IMR-90 (cell line): ENCODE measurements at regions not wholly inside any gene's neighbourhood (a gene's known extent, or its start where the extent isn't known, plus 50 kb on each side); places are given as distances from the start of the nearest gene placed in this dataset.

Source experiments
- ATAC-seq: fragments of 200-7000 bp; cut with Tn5 transposase; 2 replicates; pipeline ENCODE4 v1.9.1; 2020; ENCODE audit warnings: low read depth, mild to moderate bottlenecking, moderate library complexity
- BruUV-seq: library from RNA; stranded (reverse); fragments of 400-500 nt; replicated peaks from 2 replicates; lab custom pipeline; 2021; lab: Mats Ljungman, UMichigan
- CTCF ChIA-PET: fragments of 300-600 bp; formaldehyde crosslinking; extraction: SDS; loops from one replicate; lab custom pipeline; 2021; ENCODE audit warnings: antibody characterized with exemption; lab: Yijun Ruan, JAX
- POLR2A ChIA-PET: fragments of 300-600 bp; sonication (Branson Sonifier 250); formaldehyde crosslinking; loops from one replicate; lab custom pipeline; 2022; ENCODE audit warnings: antibody characterized with exemption; ENCODE audit not compliant: unreplicated experiment; lab: Charles Lee
- DNase-seq: peaks from one replicate; pipeline ENCODE4 v3.0.0; 2013
- H2AFZ ChIP-seq: replicated peaks from 2 replicates; pipeline ENCODE3; 2013; ENCODE audit warnings: low read length, mild to moderate bottlenecking; ENCODE audit not compliant: poor library complexity
- H2AK5ac ChIP-seq: 2 replicates; pipeline ENCODE4 v1.6.1; 2013; ENCODE audit warnings: low read depth, low read length, inconsistent platforms
- H2AK9ac ChIP-seq: replicated peaks from 2 replicates; pipeline ENCODE3; 2013; ENCODE audit warnings: mild to moderate bottlenecking, low read depth, low read length, moderate library complexity; ENCODE audit not compliant: poor library complexity
- H2BK120ac ChIP-seq: 2 replicates; pipeline ENCODE4 v1.6.1; 2013; ENCODE audit warnings: low read depth, low read length, inconsistent platforms
- H2BK15ac ChIP-seq: 3 replicates; pipeline ENCODE4 v1.6.1; 2013; ENCODE audit warnings: low read depth, low read length, inconsistent platforms
- H2BK20ac ChIP-seq: 2 replicates; pipeline ENCODE4 v1.6.1; 2013; ENCODE audit warnings: low read depth, mild to moderate bottlenecking, inconsistent platforms, low read length, moderate library complexity
- H2BK5ac ChIP-seq: 2 replicates; pipeline ENCODE4 v1.6.1; 2013; ENCODE audit warnings: mild to moderate bottlenecking, low read depth, low read length, inconsistent platforms; ENCODE audit not compliant: poor library complexity, severe bottlenecking
- H3K14ac ChIP-seq: replicated peaks from 2 replicates; pipeline ENCODE4 v1.6.1; 2013; ENCODE audit warnings: low read depth, low read length, inconsistent platforms
- H3K18ac ChIP-seq: 2 replicates; pipeline ENCODE4 v1.6.1; 2013; ENCODE audit warnings: low read depth, low read length, control low read depth
- H3K23ac ChIP-seq: 2 replicates; pipeline ENCODE4 v1.6.1; 2013; ENCODE audit warnings: low read depth, low read length, inconsistent platforms
- H3K27ac ChIP-seq: 2 replicates; pipeline ENCODE4 v1.5.1; 2013; ENCODE audit warnings: mild to moderate bottlenecking, control low read depth, low read length; ENCODE audit not compliant: insufficient read depth
- H3K27me3 ChIP-seq: 2 replicates; pipeline ENCODE4 v1.6.1; 2013; ENCODE audit warnings: low read length; ENCODE audit not compliant: control insufficient read depth, insufficient read depth
- H3K36me3 ChIP-seq: 2 replicates; pipeline ENCODE4 v1.6.1; 2013; ENCODE audit warnings: low read length, mixed read lengths; ENCODE audit not compliant: control insufficient read depth, insufficient read depth
- H3K4ac ChIP-seq: 2 replicates; pipeline ENCODE4 v1.6.1; 2013; ENCODE audit warnings: low read depth, low read length, inconsistent platforms
- H3K4me1 ChIP-seq: 2 replicates; pipeline ENCODE4 v1.6.1; 2013; ENCODE audit warnings: low read length, mixed read lengths; ENCODE audit not compliant: control insufficient read depth, insufficient read depth
- H3K4me2 ChIP-seq: 2 replicates; pipeline ENCODE4 v1.6.1; 2013; ENCODE audit warnings: low read depth, mild to moderate bottlenecking, control low read depth, low read length, moderate library complexity
- H3K4me3 ChIP-seq: 2 replicates; pipeline ENCODE4 v1.5.1; 2013; ENCODE audit warnings: low read depth, mild to moderate bottlenecking, control low read depth, low read length, moderate library complexity; ENCODE audit not compliant: insufficient read depth
- H3K56ac ChIP-seq: 2 replicates; pipeline ENCODE4 v1.6.1; 2013; ENCODE audit warnings: low read length, inconsistent platforms; ENCODE audit not compliant: insufficient read depth; ENCODE audit errors: extremely low read depth
- H3K79me1 ChIP-seq, 2 experiments: 2 replicates each; pipeline ENCODE4 v1.6.1; 2013; ENCODE audit warnings: low read length in 2 of 2, inconsistent platforms in 1 of 2, low read depth in 1 of 2
- H3K9ac ChIP-seq: 2 replicates; pipeline ENCODE4 v1.6.1; 2013; ENCODE audit warnings: low read depth, low read length, control low read depth
- H3K9me1 ChIP-seq: 2 replicates; pipeline ENCODE4 v1.6.1; 2013; ENCODE audit warnings: low read length, inconsistent platforms; ENCODE audit not compliant: insufficient read depth
- H3K9me3 ChIP-seq: 2 replicates; pipeline ENCODE4 v1.6.1; 2013; ENCODE audit warnings: low read length; ENCODE audit not compliant: control insufficient read depth, insufficient read depth
- H4K20me1 ChIP-seq: 2 replicates; pipeline ENCODE4 v1.6.1; 2013; ENCODE audit warnings: low read length, inconsistent platforms; ENCODE audit not compliant: insufficient read depth
- H4K5ac ChIP-seq: 2 replicates; pipeline ENCODE4 v1.6.1; 2013; ENCODE audit warnings: mild to moderate bottlenecking, low read depth, low read length, control low read depth
- H4K8ac ChIP-seq, 2 experiments: 2 replicates each; pipeline ENCODE4 v1.6.1; 2013; ENCODE audit warnings: low read depth in 2 of 2, low read length in 2 of 2, control low read depth in 1 of 2, inconsistent platforms in 1 of 2
- H4K91ac ChIP-seq: 2 replicates; pipeline ENCODE4 v1.6.1; 2013; ENCODE audit warnings: low read depth, low read length, inconsistent platforms; ENCODE audit not compliant: insufficient read depth
- MAFK ChIP-seq: IDR thresholded peaks from 2 replicates; pipeline ENCODE4 v1.6.1; 2012; ENCODE audit warnings: low read depth, low read length, improper control_type of control experiment
- MAZ ChIP-seq: IDR thresholded peaks from 2 replicates; pipeline ENCODE4 v1.6.1; 2012; ENCODE audit warnings: low read depth, mild to moderate bottlenecking, low read length, improper control_type of control experiment, moderate library complexity, borderline replicate concordance
- WGBS, 2 experiments: methylation state at CpG; one replicate each; pipeline versions ENCODE4 v1.1.5 to v1.1.7; 2013; ENCODE audit warnings: missing lambda C conversion rate in 2 of 2; ENCODE audit not compliant: insufficient read length in 1 of 2; ENCODE audit errors: extremely low coverage in 2 of 2; 5-methylcytosine and 5-hydroxymethylcytosine counted together
- dilution Hi-C: fragments of 300-500 bp; cut with HindIII; formaldehyde crosslinking; loops from one replicate; pipeline ENCODE4 v1.14.3; 2018; ENCODE audit warnings: low sequenced_read_pairs; ENCODE audit not compliant: unreplicated experiment
- in situ Hi-C: fragments of 300-500 bp; cut with MboI; formaldehyde crosslinking; loops from 3 replicates; pipeline ENCODE4 v1.14.3; 2019; ENCODE audit warnings: low sequenced_read_pairs, inconsistent platforms, mixed read lengths
- intact Hi-C: fragments of 100-400 bp; cut with micrococcal nuclease; formaldehyde crosslinking; loops from 2 replicates; pipeline ENCODE4 v1.10.0; 2022

- in situ Hi-C loops = no loop called here
- Histone ChIP-seq H3K18ac (no peak overlapping the region), H3K36me3 (no peaks in the 10 kb centered on the region), H3K79me1 (no peaks in the 10 kb centered on the region), H3K9ac (no peak overlapping the region), H2AK5ac (no peak overlapping the region), H3K4me1 (no peaks in the 10 kb centered on the region), H2BK15ac (no peak overlapping the region), H3K27me3 (no peaks in the 10 kb centered on the region), H2BK20ac (no peak overlapping the region), H3K14ac (no peak overlapping the region), H3K4ac (no peak overlapping the region), H2BK120ac (no peak overlapping the region), H3K23ac (no peak overlapping the region), H3K4me2 (no peak overlapping the region), H4K5ac (no peak overlapping the region), H2AFZ (no peak overlapping the region), H3K4me3 (no peak overlapping the region), H4K8ac (no peak overlapping the region), H3K9me1 (no peaks in the 10 kb centered on the region), H3K56ac (no peak overlapping the region), H2AK9ac (no peak overlapping the region), H4K91ac (no peak overlapping the region), H2BK5ac (no peak overlapping the region), H3K9me3 (no peaks in the 10 kb centered on the region), H4K20me1 (no peaks in the 10 kb centered on the region), H3K27ac (no peak overlapping the region)
- dilution Hi-C loops = no loop called here
- ChIA-PET CTCF (no interaction called here), POLR2A (no interaction called here)
- ATAC-seq (no peak), DNase-seq (no peak)
- TF ChIP-seq MAZ (no peak), MAFK (peak; percentile 62; the same call in 1 of the 2 replicates)
- no CpG with 5 or more reads among the region's 2 CpGs for WGBS, 2 experiments
- intact Hi-C loops = no loop called here
- no TSS peak for BruUV-seq
Observed at GRCh38 chr11:106333678-106334077, 256.2 kb downstream of the AASDHPPT start.
